NOMO-1 treated with DMSO at 0.1 percent for 48 hours (cell line): ENCODE measurements at regions not wholly inside any gene's neighbourhood (a gene's known extent, or its start where the extent isn't known, plus 50 kb on each side); places are given as distances from the start of the nearest gene placed in this dataset.

Experiments
- DNase-seq: peaks from one replicate; lab custom pipeline; 2025; ENCODE audit not compliant: unreplicated experiment; lab: John Stamatoyannopoulos, UW

DNA sequence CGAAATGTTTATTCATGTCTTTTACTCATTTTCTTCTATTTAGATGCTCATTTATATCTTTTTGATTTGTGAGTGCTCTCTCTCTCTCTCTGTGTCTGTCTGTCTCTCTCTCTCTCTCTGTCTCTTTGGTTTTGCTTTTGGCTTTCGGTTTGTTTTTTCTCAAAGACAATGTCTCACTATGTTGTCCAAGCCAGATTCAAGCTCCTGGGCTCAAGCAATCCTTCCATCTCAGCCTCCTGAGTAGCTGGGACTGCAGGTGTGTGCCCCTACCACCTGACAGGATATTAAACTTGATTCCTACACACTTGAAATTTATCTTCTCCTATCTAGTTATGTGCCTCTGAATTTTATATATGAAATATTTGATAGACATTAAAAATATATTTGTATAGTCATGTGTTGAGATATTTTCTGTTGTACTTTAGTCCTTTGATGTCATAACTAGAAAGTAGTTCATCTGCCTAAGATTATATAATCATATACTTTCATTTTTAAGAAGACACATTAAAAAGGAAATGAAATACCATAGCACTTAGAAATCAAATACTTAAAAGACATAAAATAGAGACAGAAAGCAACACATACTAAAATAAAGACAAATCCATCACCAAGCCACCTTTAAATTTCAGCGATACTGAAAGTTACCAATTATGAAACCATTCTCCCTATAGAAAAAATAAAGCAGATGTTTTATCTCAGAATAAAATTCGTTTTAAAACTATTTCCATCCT is 68.1 kb upstream of the SFMBT2 start:
- DNase-seq: no peak

DNA sequence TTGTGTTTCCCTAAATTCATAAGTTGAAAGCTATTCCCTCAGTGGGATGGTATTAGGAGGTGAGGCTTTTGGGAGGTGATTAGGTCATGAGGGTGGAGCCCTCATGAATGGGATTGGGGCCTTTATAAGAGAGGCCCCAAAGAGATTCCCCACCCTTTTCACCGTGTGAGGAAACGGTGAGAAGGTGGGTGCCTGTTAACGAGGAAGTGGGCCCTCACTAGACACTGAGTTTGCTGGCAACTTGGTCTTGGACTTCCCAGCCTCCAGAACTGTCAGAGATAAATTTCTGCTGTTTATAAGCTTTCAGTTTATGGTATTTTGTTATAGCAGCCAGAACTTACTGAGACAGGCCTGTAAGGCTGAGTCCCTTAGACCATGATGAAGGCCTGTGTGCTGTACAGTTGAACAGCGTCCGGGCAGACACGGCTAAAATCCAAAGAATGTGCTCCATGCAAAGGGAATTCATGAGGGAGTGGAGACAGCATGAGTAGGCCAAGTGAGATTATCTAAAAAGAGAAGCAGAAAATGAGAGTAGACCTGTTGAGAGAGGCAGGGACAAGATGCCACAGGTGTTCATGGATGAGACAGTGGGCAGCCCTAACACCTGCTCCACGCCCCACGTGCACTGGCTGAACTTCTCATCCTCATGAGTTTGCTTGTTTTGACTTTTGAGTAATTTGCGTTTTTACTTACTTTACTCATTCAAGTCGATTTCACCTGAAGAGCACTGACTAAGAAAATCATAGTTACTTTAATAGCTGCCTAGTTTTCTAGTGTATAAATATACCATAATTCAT is 66.9 kb upstream of the SFMBT2 start:
- DNase-seq: no peak

DNA sequence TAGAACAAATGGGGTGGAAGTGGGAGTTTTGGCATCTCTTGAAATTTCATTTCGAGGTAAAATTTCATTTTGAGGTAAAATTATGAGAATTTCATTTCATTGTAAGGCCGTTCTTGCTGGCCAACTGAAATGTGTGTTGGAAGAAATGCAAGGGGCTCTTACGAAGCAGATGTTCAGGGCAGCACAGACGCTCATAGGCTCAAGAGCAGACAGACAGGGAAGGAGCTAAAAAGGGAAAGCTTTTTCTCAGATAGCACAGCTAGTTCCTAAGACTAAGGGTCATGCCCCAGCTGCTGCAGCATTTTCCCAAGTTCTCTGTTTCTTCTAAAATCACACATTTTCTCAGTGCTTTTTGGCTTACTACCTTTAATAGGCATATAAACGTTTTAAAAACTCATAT is 65.1 kb upstream of the SFMBT2 start:
- DNase-seq: peak; percentile 13

DNA sequence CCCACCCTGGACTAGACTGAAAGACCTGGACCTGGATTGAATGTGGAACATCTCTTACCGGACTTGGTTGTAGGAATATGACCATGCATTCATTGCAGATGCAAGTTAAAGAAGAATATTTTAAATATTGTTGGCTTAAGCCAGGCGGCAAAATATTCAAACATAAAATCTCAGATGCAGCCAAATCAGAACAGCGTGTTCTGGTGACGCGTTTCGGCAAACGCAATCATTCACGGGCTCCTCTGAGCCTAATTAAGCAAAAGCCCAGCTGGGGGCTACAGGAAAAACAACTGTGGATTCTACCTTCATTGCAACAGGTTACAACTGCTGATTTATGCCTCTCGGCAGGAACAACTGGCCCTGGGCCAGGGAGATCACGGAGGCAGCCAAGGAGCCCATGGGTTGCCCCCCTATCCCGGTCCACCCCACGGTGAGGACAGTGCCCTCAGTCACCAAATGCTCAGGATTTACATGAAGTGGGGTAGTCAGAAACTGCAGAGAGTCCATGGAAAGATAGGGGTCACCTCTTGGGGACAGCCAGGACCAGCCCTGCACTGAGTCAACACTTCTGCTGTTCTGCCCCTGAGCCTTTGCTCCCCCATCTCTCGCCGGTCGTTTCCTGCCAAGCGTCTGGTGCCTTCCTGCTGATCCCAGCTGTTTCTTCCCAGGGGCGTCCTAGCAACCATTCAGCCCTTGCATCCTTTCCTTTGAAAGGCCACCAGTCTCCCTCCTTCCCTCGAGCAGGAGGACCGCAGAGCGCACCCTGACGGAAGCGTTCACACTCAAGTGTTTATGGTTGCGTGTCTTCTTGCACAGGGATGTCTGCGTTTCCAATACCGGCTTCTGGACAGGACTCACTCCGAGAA is 64.4 kb upstream of the SFMBT2 start:
- DNase-seq: no peak

- DNase-seq: no peak
Observed at GRCh38 chr10:7474388-7474787, 63.6 kb upstream of the SFMBT2 start.

- no peak for DNase-seq
Observed at GRCh38 chr10:7473474-7473873, 62.6 kb upstream of the SFMBT2 start.

DNA sequence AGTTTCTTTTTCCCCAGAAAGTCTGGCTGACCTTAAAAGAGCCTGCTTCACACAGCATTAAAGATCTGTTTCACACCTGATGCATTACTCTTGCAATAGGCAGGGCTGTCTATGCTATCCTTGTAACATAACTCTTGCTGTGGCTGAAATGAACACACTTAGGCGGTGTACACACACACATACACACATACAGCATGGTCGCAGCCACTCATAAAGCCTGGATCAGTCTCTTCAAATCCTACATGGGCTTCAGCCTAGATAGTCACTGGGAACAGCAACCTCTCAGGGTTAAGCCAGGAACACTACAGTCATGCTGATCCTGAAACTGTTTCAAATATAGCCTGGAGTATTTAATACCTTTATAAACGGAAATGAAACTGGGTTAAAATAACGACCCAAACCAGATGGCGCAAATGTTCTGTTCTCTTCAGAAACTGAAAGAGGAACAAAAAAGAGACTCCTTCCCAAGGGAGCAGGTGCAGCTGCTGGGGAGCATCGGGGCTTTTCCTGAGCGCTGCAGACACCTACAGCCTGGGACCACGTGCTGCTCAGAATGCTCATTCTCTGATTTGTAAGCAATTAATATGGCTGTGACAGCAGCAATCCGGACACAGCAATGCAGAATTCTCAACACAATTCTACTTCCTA is 61.0 kb upstream of the SFMBT2 start:
- DNase-seq: peak; percentile 84

GRCh38 chr10:7470371-7470770 is 59.5 kb upstream of the SFMBT2 start:
- DNase-seq: no peak

DNA sequence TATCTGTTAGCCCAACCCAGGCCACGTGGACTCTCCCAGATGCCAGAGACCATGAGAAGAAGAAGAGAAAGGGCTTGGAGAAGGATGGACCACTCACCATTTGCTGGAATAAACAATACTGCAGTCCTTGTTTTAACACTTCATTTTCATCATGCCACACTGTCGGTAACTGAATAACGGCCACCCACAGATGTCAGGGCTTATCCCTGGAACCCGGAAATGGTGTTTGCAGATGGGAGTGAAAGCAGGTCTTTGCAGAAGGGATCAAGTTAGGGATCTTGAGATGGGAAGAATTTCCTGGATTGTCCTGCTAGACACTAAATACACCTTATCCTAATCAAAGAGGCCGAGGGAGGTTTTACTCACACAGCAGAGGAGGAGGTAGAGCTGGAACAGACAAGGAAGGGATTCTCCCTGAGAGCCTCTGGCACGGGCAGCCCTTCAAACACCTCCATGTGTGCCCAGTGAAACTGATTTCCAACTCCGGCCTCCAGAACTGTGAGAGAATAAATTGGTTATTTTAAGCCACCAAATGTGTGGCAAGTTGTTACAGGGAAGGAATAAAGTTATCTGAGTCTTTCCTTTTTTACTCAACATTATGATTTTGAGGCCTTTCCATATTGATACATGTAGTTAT is 56.3 kb upstream of the SFMBT2 start:
- DNase-seq: no peak

DNA sequence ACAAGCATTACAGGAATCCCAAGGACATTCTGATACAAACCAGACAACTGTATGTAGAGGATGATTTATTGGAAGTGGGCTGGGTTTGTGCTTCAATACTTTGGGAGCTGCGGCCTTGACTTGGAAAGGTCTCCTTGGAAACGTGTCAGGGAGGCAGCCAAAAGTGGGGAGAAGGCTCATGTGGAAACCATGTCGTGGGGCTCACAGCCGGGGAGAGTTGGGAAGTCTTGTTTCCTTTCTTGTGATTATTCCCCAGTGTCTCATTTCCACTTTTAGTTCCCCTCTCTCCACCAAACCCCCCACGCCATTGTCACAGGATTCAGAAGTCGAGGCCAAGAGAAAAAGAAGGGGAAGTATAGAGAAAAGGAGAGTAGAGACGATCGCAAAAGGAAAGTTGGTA is 53.9 kb upstream of the SFMBT2 start:
- no peak for DNase-seq
